GM21825 (cell line): ENCODE measurements at regions not wholly inside any gene's neighbourhood (a gene's known extent, or its start where the extent isn't known, plus 50 kb on each side); places are given as distances from the start of the nearest gene placed in this dataset.
"Not testable (repeated sequence)": the region's sequence is repeated elsewhere in the genome, so short reads cannot be mapped to it uniquely, and the experiment has no call there.

Experiments used
- ATAC-seq: cut with Tn5 transposase; IDR thresholded peaks from one replicate; pipeline ENCODE4 v1.9.1; 2021; ENCODE audit warnings: mild to moderate bottlenecking, moderate library complexity; ENCODE audit not compliant: unreplicated experiment

GRCh38 chr4:83929550-83929949 lies 393.6 kb downstream of the GPAT3 start:
- no peak for ATAC-seq

GRCh38 chr4:83926950-83927349 lies 391.0 kb downstream of the GPAT3 start:
- ATAC-seq: no peak

- ATAC-seq: no peak
Observed at GRCh38 chr4:83923341-83923740, 387.4 kb downstream of the GPAT3 start.

- ATAC-seq: no peak
Observed at GRCh38 chr4:83922402-83922801, 386.5 kb downstream of the GPAT3 start.

GRCh38 chr4:83921124-83921523 lies 385.2 kb downstream of the GPAT3 start:
- ATAC-seq: no peak

- ATAC-seq: no peak
Observed at GRCh38 chr4:83920375-83920774, 384.5 kb downstream of the GPAT3 start.

- ATAC-seq: no peak
Observed at GRCh38 chr4:83917572-83917971, 381.7 kb downstream of the GPAT3 start.

- ATAC-seq: no peak
Observed at GRCh38 chr4:83910693-83911092, 374.8 kb downstream of the GPAT3 start.

GRCh38 chr4:83906561-83906960 lies 370.7 kb downstream of the GPAT3 start:
- no peak for ATAC-seq

GRCh38 chr4:83905952-83906351 lies 370.0 kb downstream of the GPAT3 start:
- ATAC-seq: no peak

GRCh38 chr4:83903740-83904139 lies 367.8 kb downstream of the GPAT3 start:
- not testable (repeated sequence) for ATAC-seq

GRCh38 chr4:83894831-83895230 lies 358.9 kb downstream of the GPAT3 start:
- no peak for ATAC-seq

- no peak for ATAC-seq
Observed at GRCh38 chr4:83890816-83891215, 354.9 kb downstream of the GPAT3 start.

GRCh38 chr4:83890231-83890630 lies 354.3 kb downstream of the GPAT3 start:
- no peak for ATAC-seq

GRCh38 chr4:83889802-83890201 lies 353.9 kb downstream of the GPAT3 start:
- no peak for ATAC-seq

GRCh38 chr4:83885256-83886182 lies 349.6 kb downstream of the GPAT3 start:
- ATAC-seq: no peak

GRCh38 chr4:83876047-83876446 lies 340.1 kb downstream of the GPAT3 start:
- ATAC-seq: no peak

GRCh38 chr4:83875437-83875836 lies 339.5 kb downstream of the GPAT3 start:
- no peak for ATAC-seq

- no peak for ATAC-seq
Observed at GRCh38 chr4:83873996-83874395, 338.1 kb downstream of the GPAT3 start.

- ATAC-seq: no peak
Observed at GRCh38 chr4:83870328-83870950, 334.5 kb downstream of the GPAT3 start.

- ATAC-seq: no peak
Observed at GRCh38 chr4:83866834-83867621, 331.1 kb downstream of the GPAT3 start.
